22Rv1 (cell line): ENCODE measurements at regions not wholly inside any gene's neighbourhood (a gene's known extent, or its start where the extent isn't known, plus 50 kb on each side); places are given as distances from the start of the nearest gene placed in this dataset.

Experiments
- CTCF ChIP-seq: fragments of 450-650 bp; IDR thresholded peaks from 2 replicates; pipeline ENCODE4 v1.5.1; 2017; ENCODE audit warnings: mild to moderate bottlenecking
- ZFX ChIP-seq: fragments of 450-650 bp; IDR thresholded peaks from 2 replicates; pipeline ENCODE4 v1.6.1; 2017; ENCODE audit warnings: antibody characterized with exemption, borderline replicate concordance

- TF ChIP-seq CTCF (no peak), ZFX (no peak)
Measured at GRCh38 chr12:85385406-85385805, 105.4 kb downstream of the ALX1 start.
